H9 (cell line): ENCODE measurements at regions not wholly inside any gene's neighbourhood (a gene's known extent, or its start where the extent isn't known, plus 50 kb on each side); places are given as distances from the start of the nearest gene placed in this dataset.
"Not testable (repeated sequence)": the region's sequence is repeated elsewhere in the genome, so short reads cannot be mapped to it uniquely, and the experiment has no call there.

Experiments
- DNase-seq: peaks from one replicate; pipeline ENCODE4 v3.0.0-alpha.2; 2017
- H2AFZ ChIP-seq: one replicate; pipeline ENCODE4 v1.6.1; 2013; ENCODE audit warnings: mild to moderate bottlenecking, low read length, control low read depth, moderate library complexity
- H2AK5ac ChIP-seq: 2 replicates; pipeline ENCODE4 v1.6.1; 2013; ENCODE audit warnings: low read length, control low read depth, mixed read lengths; ENCODE audit not compliant: insufficient read length
- H2BK120ac ChIP-seq: one replicate; pipeline ENCODE4 v1.6.1; 2013; ENCODE audit warnings: low read depth, mild to moderate bottlenecking, low read length, control low read depth, inconsistent platforms; ENCODE audit not compliant: poor library complexity, severe bottlenecking
- H2BK12ac ChIP-seq: 2 replicates; pipeline ENCODE4 v1.6.1; 2013; ENCODE audit warnings: low read length, control low read depth, mixed read lengths, low read depth; ENCODE audit not compliant: insufficient read length
- H2BK15ac ChIP-seq: 2 replicates; pipeline ENCODE4 v1.6.1; 2013; ENCODE audit warnings: low read depth, low read length, control low read depth
- H2BK20ac ChIP-seq: one replicate; pipeline ENCODE4 v1.6.1; 2013; ENCODE audit warnings: low read depth, mild to moderate bottlenecking, low read length, control low read depth, inconsistent platforms; ENCODE audit not compliant: poor library complexity, severe bottlenecking
- H2BK5ac ChIP-seq: 2 replicates; pipeline ENCODE4 v1.6.1; 2013; ENCODE audit warnings: low read length, control low read depth, mixed read lengths; ENCODE audit not compliant: insufficient read length
- H3K14ac ChIP-seq: 2 replicates; pipeline ENCODE4 v1.6.1; 2013; ENCODE audit warnings: low read length, control low read depth; ENCODE audit not compliant: insufficient read depth
- H3K18ac ChIP-seq: 2 replicates; pipeline ENCODE4 v1.6.1; 2013; ENCODE audit warnings: low read depth, mild to moderate bottlenecking, mixed read lengths, low read length, control low read depth; ENCODE audit not compliant: insufficient read length
- H3K23ac ChIP-seq: 2 replicates; pipeline ENCODE4 v1.6.1; 2013; ENCODE audit warnings: low read length, control low read depth, mixed read lengths, low read depth; ENCODE audit not compliant: insufficient read length
- H3K23me2 ChIP-seq: 2 replicates; pipeline ENCODE4 v1.6.1; 2013; ENCODE audit warnings: low read depth, mild to moderate bottlenecking, mixed read lengths, low read length, control low read depth; ENCODE audit not compliant: insufficient read length, poor library complexity, severe bottlenecking
- H3K27ac ChIP-seq: 2 replicates; pipeline ENCODE4 v1.5.1; 2013; ENCODE audit warnings: low read length, control low read depth, mixed read lengths, low read depth; ENCODE audit not compliant: insufficient read length
- H3K27me3 ChIP-seq: 2 replicates; pipeline ENCODE4 v1.6.1; 2013; ENCODE audit warnings: low read length, control low read depth, inconsistent platforms; ENCODE audit not compliant: insufficient read depth
- H3K4ac ChIP-seq: 2 replicates; pipeline ENCODE4 v1.6.1; 2013; ENCODE audit warnings: low read depth, mild to moderate bottlenecking, control low read depth, inconsistent platforms, low read length, moderate library complexity
- H3K4me1 ChIP-seq: 2 replicates; pipeline ENCODE4 v1.6.1; 2013; ENCODE audit warnings: low read length, control low read depth, inconsistent platforms; ENCODE audit not compliant: insufficient read depth
- H3K4me2 ChIP-seq: 2 replicates; pipeline ENCODE4 v1.6.1; 2013; ENCODE audit warnings: low read length, control low read depth, mixed read lengths; ENCODE audit not compliant: insufficient read length, insufficient read depth
- H3K56ac ChIP-seq: 2 replicates; pipeline ENCODE4 v1.6.1; 2013; ENCODE audit warnings: low read depth, mild to moderate bottlenecking, mixed read lengths, low read length, control low read depth; ENCODE audit not compliant: insufficient read length
- H3K79me1 ChIP-seq: 2 replicates; pipeline ENCODE4 v1.6.1; 2013; ENCODE audit warnings: low read depth, mild to moderate bottlenecking, moderate library complexity, low read length, control low read depth, inconsistent platforms; ENCODE audit not compliant: insufficient read depth, poor library complexity, severe bottlenecking
- H3K79me2 ChIP-seq: 2 replicates; pipeline ENCODE4 v1.6.1; 2013; ENCODE audit warnings: low read length, control low read depth, inconsistent platforms; ENCODE audit not compliant: insufficient read depth
- H3K9ac ChIP-seq: 2 replicates; pipeline ENCODE4 v1.6.1; 2013; ENCODE audit warnings: low read length, control low read depth, mixed read lengths; ENCODE audit not compliant: insufficient read length; ENCODE audit errors: extremely low read depth
- H3K9me3 ChIP-seq: one replicate; pipeline ENCODE4 v1.6.1; 2013; ENCODE audit warnings: low read depth, low read length, inconsistent platforms; ENCODE audit not compliant: control insufficient read depth
- H3T11ph ChIP-seq: one replicate; pipeline ENCODE4 v1.6.1; 2013; ENCODE audit warnings: mild to moderate bottlenecking, low read length, control low read depth, inconsistent platforms
- H4K20me1 ChIP-seq: one replicate; pipeline ENCODE4 v1.6.1; 2013; ENCODE audit not compliant: control insufficient read depth, insufficient read length, insufficient read depth
- H4K5ac ChIP-seq: 2 replicates; pipeline ENCODE4 v1.6.1; 2013; ENCODE audit warnings: low read depth, mild to moderate bottlenecking, mixed read lengths, low read length, control low read depth; ENCODE audit not compliant: insufficient read length
- H4K8ac ChIP-seq: replicated peaks from 2 replicates; pipeline ENCODE4 v1.6.1; 2013; ENCODE audit warnings: low read length, control low read depth, mixed read lengths, low read depth; ENCODE audit not compliant: insufficient read length
- H4K91ac ChIP-seq: 2 replicates; pipeline ENCODE4 v1.6.1; 2013; ENCODE audit warnings: low read depth, mild to moderate bottlenecking, moderate library complexity, mixed read lengths, low read length, control low read depth; ENCODE audit not compliant: insufficient read length
- H3K27ac Mint-ChIP-seq, 3 experiments: 2 replicates in 2 of 3; 3 replicates in 1 of 3; pipeline ENCODE4 v1.8.0; 2020 to 2021; ENCODE audit warnings: mixed read lengths in 3 of 3, mild to moderate bottlenecking in 1 of 3, moderate library complexity in 1 of 3
- H3K27me3 Mint-ChIP-seq: 2 replicates; pipeline ENCODE4 v1.8.0; 2021; ENCODE audit warnings: low read depth, mild to moderate bottlenecking, moderate library complexity, mixed read lengths
- H3K36me3 Mint-ChIP-seq, 3 experiments: 2 replicates in 2 of 3; 3 replicates in 1 of 3; pipeline ENCODE4 v1.8.0; 2020 to 2021; ENCODE audit warnings: low read depth in 3 of 3, mixed read lengths in 3 of 3; ENCODE audit not compliant: insufficient read depth in 1 of 3
- H3K4me1 Mint-ChIP-seq, 2 experiments: 2 replicates each; pipeline ENCODE4 v1.8.0; 2020; ENCODE audit warnings: mixed read lengths in 2 of 2
- H3K4me3 Mint-ChIP-seq, 2 experiments: 2 replicates in 1 of 2; 3 replicates in 1 of 2; pipeline ENCODE4 v1.8.0; 2020 to 2021; ENCODE audit warnings: mild to moderate bottlenecking in 2 of 2, mixed read lengths in 2 of 2, moderate library complexity in 1 of 2
- H3K9me3 Mint-ChIP-seq, 2 experiments: 2 replicates in 1 of 2; 3 replicates in 1 of 2; pipeline ENCODE4 v1.8.0; 2020; ENCODE audit warnings: mild to moderate bottlenecking in 2 of 2, mixed read lengths in 2 of 2, moderate library complexity in 1 of 2
- WGBS: extraction: QIAGEN DNeasy Blood & Tissue Kit; methylation state at CpG from one replicate; pipeline ENCODE4 v1.1.7; 2013; ENCODE audit warnings: missing lambda C conversion rate, low lambda C conversion rate, mixed read lengths; ENCODE audit not compliant: insufficient read length; ENCODE audit errors: extremely low coverage; 5-methylcytosine and 5-hydroxymethylcytosine counted together
- TF ChIP-seq, protein P1 (sequence below): fragments of 200-600 bp; sonication (generic); conservative IDR thresholded peaks from 3 replicates; pipeline ENCODE4 v1.8.0; 2021; ENCODE audit warnings: antibody characterized with exemption, mild to moderate bottlenecking

- no peak overlapping the region for H3K23ac ChIP-seq
- no peaks in the 10 kb centered on the region for H4K20me1 ChIP-seq
- DNase-seq, result no peak
- H3K14ac ChIP-seq, result no peak overlapping the region
- H3T11ph ChIP-seq, result no peak overlapping the region
- no peak overlapping the region for H4K5ac ChIP-seq
- no peak overlapping the region for H4K8ac ChIP-seq
- H3K27ac Mint-ChIP-seq, result no peak overlapping the region
- no peak overlapping the region for H3K4me2 ChIP-seq
- no peak overlapping the region for H2AFZ ChIP-seq
- H3K4me3 Mint-ChIP-seq, result no peak overlapping the region
- H3K4me1 ChIP-seq, result no peaks in the 10 kb centered on the region
- H3K4ac ChIP-seq, result no peak overlapping the region
- no peak overlapping the region for H2BK12ac ChIP-seq
- no peaks in the 10 kb centered on the region for H3K79me2 ChIP-seq
- H2BK15ac ChIP-seq, result no peak overlapping the region
- no peak overlapping the region for H2BK5ac ChIP-seq
- H3K79me1 ChIP-seq, result no peaks in the 10 kb centered on the region
- no peak overlapping the region for H3K27ac ChIP-seq
- no peak overlapping the region for H2BK120ac ChIP-seq
- WGBS, result no CpG with 5 or more reads among the region's 2 CpGs
- H3K23me2 ChIP-seq, result no peaks in the 10 kb centered on the region
- no peaks in the 10 kb centered on the region for H3K27me3 ChIP-seq
- no peak overlapping the region for H3K9ac ChIP-seq
- H3K18ac ChIP-seq, result no peak overlapping the region
- no peak overlapping the region for H2AK5ac ChIP-seq
- no peaks in the 10 kb centered on the region for H3K9me3 ChIP-seq
- H3K4me1 Mint-ChIP-seq, result no peaks in the 10 kb centered on the region
- no peaks in the 10 kb centered on the region for H3K9me3 Mint-ChIP-seq
- H3K56ac ChIP-seq, result no peak overlapping the region
- H4K91ac ChIP-seq, result no peak overlapping the region
- no peaks in the 10 kb centered on the region for H3K36me3 Mint-ChIP-seq
- no peak overlapping the region for H2BK20ac ChIP-seq
- H3K27me3 Mint-ChIP-seq, result no peaks in the 10 kb centered on the region
- TF ChIP-seq, protein P1, sequence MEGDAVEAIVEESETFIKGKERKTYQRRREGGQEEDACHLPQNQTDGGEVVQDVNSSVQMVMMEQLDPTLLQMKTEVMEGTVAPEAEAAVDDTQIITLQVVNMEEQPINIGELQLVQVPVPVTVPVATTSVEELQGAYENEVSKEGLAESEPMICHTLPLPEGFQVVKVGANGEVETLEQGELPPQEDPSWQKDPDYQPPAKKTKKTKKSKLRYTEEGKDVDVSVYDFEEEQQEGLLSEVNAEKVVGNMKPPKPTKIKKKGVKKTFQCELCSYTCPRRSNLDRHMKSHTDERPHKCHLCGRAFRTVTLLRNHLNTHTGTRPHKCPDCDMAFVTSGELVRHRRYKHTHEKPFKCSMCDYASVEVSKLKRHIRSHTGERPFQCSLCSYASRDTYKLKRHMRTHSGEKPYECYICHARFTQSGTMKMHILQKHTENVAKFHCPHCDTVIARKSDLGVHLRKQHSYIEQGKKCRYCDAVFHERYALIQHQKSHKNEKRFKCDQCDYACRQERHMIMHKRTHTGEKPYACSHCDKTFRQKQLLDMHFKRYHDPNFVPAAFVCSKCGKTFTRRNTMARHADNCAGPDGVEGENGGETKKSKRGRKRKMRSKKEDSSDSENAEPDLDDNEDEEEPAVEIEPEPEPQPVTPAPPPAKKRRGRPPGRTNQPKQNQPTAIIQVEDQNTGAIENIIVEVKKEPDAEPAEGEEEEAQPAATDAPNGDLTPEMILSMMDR, result no peak
These were observed 458.5 kb downstream of the CPS1 start for GRCh38 chr2:211014906-211015305.

GRCh38 chr2:211025089-211025488, 468.7 kb downstream of the CPS1 start:
- not testable (repeated sequence) for H3K79me2 ChIP-seq, H3K23ac ChIP-seq, H2AK5ac ChIP-seq, H3K18ac ChIP-seq, H3K4me3 Mint-ChIP-seq, H3K4me1 Mint-ChIP-seq, H3K27ac ChIP-seq, H3K4ac ChIP-seq, H3K27me3 ChIP-seq, H4K91ac ChIP-seq, H2BK12ac ChIP-seq, H4K20me1 ChIP-seq, DNase-seq, H3T11ph ChIP-seq, H4K5ac ChIP-seq, H2AFZ ChIP-seq, H3K9ac ChIP-seq, H3K23me2 ChIP-seq, H2BK5ac ChIP-seq, H3K9me3 ChIP-seq, H3K4me2 ChIP-seq, H3K14ac ChIP-seq, H3K56ac ChIP-seq, H4K8ac ChIP-seq, H3K27me3 Mint-ChIP-seq, H2BK15ac ChIP-seq, H2BK120ac ChIP-seq, H3K27ac Mint-ChIP-seq, H2BK20ac ChIP-seq, H3K4me1 ChIP-seq, H3K79me1 ChIP-seq
- Mint-ChIP-seq H3K36me3 (peaks cover 12 to 29% (median 20%) of the 10 kb centered on the region in 3 experiments), H3K9me3 (peaks cover 37 to 38% of the 10 kb centered on the region in 2 experiments)
- WGBS, result no CpG with 5 or more reads among the region's 10 CpGs
